GM21717 (cell line): ENCODE measurements at regions not wholly inside any gene's neighbourhood (a gene's known extent, or its start where the extent isn't known, plus 50 kb on each side); places are given as distances from the start of the nearest gene placed in this dataset.

Experiments used
- ATAC-seq: cut with Tn5 transposase; IDR thresholded peaks from one replicate; pipeline ENCODE4 v1.9.1; 2021; ENCODE audit warnings: mild to moderate bottlenecking, moderate library complexity; ENCODE audit not compliant: unreplicated experiment

GRCh38 chr6:156389296-156389695, 387.9 kb upstream of the ARID1B start:
- no peak for ATAC-seq

DNA sequence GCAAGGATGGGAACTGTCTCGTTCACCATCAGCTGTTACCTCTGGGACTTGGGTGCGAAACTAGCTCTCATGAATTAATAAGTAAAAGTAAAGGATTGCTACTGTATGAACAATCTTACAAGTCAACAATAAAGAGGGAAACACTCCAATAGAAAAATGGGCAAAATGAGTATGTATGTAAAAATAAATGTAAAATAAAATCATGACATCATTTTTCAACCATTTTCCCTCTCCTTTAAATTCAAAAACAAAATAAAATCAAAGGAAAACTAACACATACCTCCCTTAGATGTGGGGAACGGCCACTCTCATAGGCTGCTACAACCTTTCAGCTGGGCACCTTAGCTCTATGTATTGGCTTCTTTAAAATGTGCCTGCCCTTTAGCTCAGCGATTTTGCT, 389.7 kb upstream of the ARID1B start:
- no peak for ATAC-seq

GRCh38 chr6:156383059-156383458, 394.1 kb upstream of the ARID1B start:
- ATAC-seq, result no peak

- no peak for ATAC-seq
Observed at GRCh38 chr6:156379392-156380289, 397.5 kb upstream of the ARID1B start.

GRCh38 chr6:156378853-156379252, 398.3 kb upstream of the ARID1B start:
- ATAC-seq, result no peak

- ATAC-seq, result no peak
Observed at GRCh38 chr6:156376091-156376490, 401.1 kb upstream of the ARID1B start.

DNA sequence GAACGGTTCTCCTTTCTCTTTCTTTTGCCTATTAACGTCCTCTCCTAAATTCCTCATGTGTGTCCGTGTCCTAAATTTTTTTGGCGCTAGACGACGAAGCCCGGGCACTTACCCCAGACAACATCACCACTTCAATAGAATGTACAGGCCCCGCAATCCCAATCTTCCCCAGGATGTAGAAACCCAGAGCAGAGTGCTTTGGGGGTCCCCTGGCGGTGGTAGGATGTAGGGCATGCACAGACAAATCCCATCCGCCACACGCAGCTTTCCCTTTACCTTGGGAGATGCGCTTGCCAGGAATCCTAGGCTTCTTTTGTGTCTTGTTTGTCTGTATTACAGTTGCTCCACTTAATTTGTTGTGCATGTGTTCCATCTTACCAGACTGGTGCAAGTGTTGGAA, 417.3 kb upstream of the ARID1B start:
- ATAC-seq, result no peak

DNA sequence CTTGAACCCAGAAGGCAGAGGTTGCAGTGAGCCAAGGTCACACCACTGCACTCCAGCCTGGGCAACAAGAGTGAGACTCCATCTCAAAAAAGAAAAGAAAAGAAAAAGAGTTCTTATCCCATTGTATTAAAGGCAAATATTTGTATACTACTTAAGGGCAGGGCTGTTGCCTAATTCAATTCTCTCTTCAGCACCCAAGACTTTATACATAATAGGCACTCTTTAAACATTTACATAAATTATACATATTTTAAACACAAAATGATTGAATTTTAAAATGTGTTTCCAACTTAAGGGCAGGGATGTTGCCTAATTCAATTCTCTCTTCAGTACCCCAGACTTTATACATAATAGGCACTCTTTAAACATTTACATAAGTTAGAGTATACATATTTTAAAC, 424.3 kb upstream of the ARID1B start:
- ATAC-seq, result no peak

DNA sequence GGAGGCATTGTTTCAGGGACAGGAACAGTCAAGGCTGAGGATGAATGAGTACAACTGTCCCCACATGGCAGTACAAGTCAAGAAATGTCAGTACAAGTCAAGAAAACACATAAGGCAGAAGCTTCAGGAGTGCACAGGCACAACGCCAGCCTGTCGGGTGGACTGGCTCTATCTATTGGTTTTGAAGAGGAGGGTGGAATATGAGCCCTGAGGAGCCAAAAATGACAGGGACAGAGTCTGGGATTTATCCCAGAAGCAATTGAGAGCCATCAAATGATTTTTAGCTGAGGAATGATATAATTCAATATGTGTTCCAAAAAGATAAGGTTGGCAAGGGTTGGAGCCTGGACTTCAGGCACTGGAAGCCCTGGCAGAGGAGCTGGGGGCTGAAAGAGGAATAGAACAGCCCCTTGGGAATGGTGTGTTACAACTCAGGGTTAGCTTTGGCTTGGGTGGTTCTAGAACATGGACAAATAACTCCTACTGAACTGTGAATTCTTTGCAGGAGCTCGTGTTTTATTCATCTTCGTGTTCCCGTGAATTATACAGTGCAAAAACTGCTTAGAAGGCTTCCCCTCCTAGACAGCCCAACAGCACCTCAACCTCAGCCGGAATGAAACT, 425.7 kb upstream of the ARID1B start:
- ATAC-seq, result no peak

DNA sequence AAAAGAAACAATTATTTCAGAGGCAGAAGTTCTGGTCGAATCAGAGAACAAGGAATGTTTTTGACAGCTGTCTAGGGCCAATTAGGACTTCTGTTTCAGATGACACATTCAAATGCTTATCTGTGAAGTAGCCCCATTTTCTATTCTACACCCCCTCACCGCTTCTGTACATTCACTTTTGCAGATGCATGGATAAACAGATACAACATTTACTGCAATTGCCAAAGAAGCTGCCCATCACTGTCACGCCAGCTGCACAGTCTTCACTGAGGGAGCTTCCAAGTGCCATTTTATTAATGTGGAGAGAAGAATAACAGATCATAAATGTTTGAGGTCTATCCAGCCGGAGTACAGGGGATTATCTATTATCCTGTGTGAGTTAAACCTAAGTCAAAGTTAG, 426.8 kb upstream of the ARID1B start:
- no peak for ATAC-seq

DNA sequence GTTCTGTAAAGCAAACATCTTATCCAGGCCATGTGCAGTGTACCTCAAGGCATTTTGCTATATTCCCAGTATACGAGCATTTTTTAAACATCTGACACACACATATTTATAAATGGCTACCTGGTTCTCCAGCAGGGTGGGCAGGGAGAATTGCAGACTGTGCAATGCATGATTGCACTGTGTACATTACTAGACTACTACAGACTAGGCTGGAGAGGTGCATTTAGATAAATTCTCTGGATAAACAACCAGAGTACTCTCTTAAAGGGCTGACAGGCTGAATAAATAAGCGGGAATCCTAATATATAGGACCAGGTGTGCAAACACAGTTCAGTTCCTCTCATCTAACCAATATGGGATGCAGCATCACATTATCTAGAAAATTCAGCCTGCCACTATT, 428.3 kb upstream of the ARID1B start:
- no peak for ATAC-seq

DNA sequence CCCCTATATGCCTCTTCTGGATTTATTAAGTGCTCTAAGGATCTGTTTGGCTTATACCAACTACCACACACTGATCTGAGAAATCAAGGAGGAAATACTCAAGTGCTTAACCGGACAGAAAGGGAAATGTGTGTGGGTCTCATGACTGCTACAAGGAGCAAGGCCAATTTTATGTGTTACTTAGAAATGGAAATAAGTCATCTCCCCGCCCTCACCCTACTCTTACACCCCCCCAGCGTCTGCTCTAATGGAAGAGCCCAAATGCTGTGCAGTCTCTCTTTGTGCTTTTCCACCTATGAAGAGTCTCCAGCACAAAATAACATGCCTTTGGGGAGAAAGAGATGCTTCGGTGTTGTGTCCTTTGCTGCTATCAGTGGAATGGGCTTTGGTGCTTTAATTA, 428.8 kb upstream of the ARID1B start:
- ATAC-seq, result no peak

DNA sequence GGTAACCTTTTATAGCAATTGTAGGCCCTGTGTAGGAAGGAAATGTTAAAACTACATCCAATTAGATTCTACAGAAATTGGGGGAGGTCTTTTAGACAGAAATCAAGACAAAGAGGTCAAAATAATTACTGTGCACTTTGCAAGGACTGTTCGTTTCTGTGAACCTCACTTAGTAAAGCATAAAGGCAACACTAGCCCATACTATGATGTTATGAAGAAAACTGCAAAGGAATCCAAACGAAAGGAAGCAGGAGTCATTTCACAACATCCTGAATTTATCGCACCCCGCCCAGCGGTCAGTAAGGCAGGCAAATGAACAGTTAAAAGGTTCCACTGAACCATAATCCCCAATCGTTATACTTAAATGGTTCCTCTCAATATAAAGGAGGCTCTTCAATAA, 429.5 kb upstream of the ARID1B start:
- no peak for ATAC-seq

DNA sequence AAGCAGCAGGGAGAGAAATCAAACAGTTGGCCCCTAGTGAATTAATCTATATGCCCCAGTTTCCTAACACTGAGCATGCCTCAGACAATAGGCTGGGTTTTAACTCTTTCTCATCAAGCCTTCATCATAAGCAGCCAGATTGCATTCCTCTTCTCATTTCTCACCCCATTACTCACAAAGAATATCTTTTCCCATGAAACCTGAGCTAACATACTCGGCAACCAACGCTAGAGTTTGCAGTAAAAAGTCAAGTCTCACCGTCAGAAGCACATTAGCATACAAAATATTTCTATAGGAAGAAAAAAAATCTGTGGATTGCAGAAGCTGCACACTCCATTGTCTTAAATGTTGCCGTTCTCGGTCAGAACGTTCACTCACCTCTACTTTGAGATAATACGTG, 429.9 kb upstream of the ARID1B start:
- ATAC-seq, result no peak

DNA sequence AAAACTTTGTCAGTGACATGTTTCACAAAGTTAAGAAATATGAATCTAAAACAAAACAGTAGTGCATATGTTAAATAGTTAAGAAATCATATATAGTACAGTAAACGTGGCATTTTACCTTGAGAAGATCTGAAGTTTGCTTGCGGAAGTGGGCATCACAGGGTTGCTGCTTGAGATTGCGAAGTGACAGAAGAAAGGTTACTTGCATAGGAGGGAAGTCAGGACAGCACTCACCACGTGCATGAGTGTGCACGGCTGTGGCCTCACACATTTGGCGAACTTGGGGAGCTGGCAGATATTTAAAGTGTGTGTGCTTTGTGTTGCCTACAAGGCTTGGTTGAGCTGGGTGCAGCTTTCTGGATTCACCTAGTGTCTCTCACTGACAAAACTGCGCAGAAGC, 431.5 kb upstream of the ARID1B start:
- ATAC-seq, result no peak

- no peak for ATAC-seq
Observed at GRCh38 chr6:156344491-156344890, 432.7 kb upstream of the ARID1B start.

DNA sequence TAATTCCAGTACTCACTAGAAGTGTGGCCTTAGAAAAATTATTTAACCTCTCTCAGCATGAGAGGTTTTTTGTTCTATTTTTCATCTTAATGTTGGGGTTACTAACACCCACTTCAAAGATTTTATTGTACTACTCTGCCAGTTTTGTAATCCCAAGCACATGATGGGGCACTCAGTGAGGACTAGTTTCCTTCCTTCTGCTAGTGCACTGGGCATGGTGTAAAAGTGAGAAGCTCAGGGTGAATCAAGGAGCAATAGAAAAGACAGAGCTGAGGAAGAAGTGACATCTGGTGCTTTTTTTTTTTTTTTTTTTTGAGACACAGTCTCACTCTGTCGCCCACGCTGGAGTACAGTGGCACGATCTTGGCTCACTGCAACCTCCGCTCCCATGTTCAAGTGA, 439.4 kb upstream of the ARID1B start:
- no peak for ATAC-seq

GRCh38 chr6:156336733-156337132, 440.4 kb upstream of the ARID1B start:
- no peak for ATAC-seq

- ATAC-seq, result no peak
Observed at GRCh38 chr6:156336089-156336488, 441.1 kb upstream of the ARID1B start.

DNA sequence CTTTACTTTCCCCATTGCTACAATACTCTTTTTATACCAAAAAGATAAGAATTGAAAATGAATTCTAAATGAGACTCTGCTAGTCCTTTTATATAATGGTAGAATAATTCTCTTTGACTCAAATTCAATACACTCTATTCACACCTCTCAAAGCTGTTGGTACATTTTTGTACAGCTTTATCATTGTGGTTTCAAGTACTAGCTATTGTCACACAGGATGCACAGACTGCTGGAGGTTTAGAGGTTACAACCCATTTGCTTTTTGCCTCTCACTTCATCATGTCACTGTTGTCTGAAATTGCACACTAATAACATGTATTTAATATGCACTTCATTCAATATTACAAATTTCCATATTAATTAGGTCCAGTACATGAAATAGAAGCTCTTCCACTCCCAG, 442.2 kb upstream of the ARID1B start:
- no peak for ATAC-seq

GRCh38 chr6:156319707-156320106, 457.5 kb upstream of the ARID1B start:
- no peak for ATAC-seq

GRCh38 chr6:156316583-156317125, 460.5 kb upstream of the ARID1B start:
- no peak for ATAC-seq
